ENCODE measurements at regions not wholly inside any gene's neighbourhood (a gene's known extent, or its start where the extent isn't known, plus 50 kb on each side); places are given as distances from the start of the nearest gene placed in this dataset.

DNA sequence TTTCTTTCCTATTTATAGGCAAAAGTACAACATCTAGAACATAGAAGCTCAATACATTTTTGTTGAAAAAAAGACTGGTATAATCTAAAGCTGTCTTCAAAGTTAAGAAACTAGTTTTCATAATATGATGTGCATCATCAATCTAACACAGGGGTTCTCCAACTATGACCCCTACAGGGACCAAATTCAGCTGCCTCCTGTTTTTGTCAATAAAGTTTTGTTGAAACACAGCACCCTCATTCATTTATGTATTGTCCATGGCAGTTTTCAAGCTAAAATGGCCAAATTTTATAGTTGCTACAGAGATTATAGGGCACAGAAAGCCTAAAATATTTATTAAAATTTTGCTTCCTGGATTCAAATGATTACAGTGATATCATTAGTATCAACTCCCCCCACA lies 452.9 kb downstream of the CCER1 start:
- no peak for TF ChIP-seq CTCF (IDR thresholded peaks at IDR 0.05; ENCODE audit: low read depth, low read length, poor library complexity, severe bottlenecking)
- no peak for TF ChIP-seq EZH2phosphoT487 (IDR thresholded peaks at IDR 0.05; ENCODE audit: borderline replicate concordance, low read length)
